Panc1 (cell line): ENCODE measurements at regions not wholly inside any gene's neighbourhood (a gene's known extent, or its start where the extent isn't known, plus 50 kb on each side); places are given as distances from the start of the nearest gene placed in this dataset.

Experiments
- POLR2AphosphoS5 ChIP-seq: IDR thresholded peaks from 2 replicates; pipeline ENCODE4 v1.6.1; 2012; ENCODE audit warnings: mild to moderate bottlenecking, low read depth, low read length, moderate library complexity
- REST ChIP-seq, 2 experiments: IDR thresholded peaks; 2 replicates each; pipeline ENCODE4 v1.6.1; 2011 to 2012; ENCODE audit warnings: low read depth in 2 of 2, control low read depth in 1 of 2, low read length in 1 of 2, mild to moderate bottlenecking in 1 of 2, moderate library complexity in 1 of 2; ENCODE audit not compliant: insufficient read depth in 1 of 2
- SIN3A ChIP-seq: IDR thresholded peaks from 2 replicates; pipeline ENCODE4 v1.6.1; 2012; ENCODE audit warnings: low read depth, mild to moderate bottlenecking, low read length, moderate library complexity, borderline replicate concordance; ENCODE audit not compliant: insufficient read depth
- TF ChIP-seq, protein P1 (sequence below): fragments of 450-650 bp; IDR thresholded peaks from 2 replicates; pipeline ENCODE4 v1.5.1; 2017; ENCODE audit warnings: mild to moderate bottlenecking

DNA sequence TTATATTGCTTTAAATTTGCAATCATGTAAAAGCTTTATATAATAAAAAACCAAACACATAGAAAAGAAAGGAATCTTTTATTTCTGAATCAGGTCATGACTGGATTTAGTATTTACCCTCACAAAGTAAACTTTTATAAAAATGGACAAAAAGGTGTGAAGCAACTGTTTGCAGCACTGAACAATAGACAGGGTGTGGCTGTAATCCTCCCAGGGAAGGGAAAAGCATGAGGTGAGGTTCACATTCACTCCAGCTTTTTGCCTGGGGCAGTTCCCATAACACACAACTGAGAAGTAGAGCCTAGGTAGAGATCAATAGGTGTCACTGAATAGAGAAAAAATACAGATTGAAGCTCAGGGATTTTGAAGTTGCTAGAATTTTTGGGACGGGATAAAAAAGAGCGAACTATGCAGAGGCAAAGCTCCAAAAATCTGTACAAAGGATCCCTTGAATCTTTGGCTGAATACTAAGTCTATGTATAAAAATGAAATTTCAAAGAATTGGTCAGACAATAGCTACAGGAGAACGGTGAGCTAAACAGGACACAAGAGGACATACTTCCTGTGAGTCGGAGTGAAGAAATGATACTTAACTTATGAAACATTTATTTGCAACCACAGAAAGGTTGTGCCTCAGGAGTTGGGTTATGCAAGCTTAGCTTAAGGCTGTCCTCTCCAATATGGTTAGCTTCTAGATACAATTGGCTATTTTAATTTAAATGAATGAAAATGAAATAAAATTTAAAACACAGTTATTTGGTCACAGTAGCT is 162.0 kb upstream of the ZP4 start:
- TF ChIP-seq, protein P1, sequence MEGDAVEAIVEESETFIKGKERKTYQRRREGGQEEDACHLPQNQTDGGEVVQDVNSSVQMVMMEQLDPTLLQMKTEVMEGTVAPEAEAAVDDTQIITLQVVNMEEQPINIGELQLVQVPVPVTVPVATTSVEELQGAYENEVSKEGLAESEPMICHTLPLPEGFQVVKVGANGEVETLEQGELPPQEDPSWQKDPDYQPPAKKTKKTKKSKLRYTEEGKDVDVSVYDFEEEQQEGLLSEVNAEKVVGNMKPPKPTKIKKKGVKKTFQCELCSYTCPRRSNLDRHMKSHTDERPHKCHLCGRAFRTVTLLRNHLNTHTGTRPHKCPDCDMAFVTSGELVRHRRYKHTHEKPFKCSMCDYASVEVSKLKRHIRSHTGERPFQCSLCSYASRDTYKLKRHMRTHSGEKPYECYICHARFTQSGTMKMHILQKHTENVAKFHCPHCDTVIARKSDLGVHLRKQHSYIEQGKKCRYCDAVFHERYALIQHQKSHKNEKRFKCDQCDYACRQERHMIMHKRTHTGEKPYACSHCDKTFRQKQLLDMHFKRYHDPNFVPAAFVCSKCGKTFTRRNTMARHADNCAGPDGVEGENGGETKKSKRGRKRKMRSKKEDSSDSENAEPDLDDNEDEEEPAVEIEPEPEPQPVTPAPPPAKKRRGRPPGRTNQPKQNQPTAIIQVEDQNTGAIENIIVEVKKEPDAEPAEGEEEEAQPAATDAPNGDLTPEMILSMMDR, result no peak
- no peak for TF ChIP-seq POLR2AphosphoS5
- TF ChIP-seq SIN3A, result no peak
- TF ChIP-seq REST (IDR thresholded peaks at IDR 0.05; ENCODE audit: insufficient read depth in 1 of 2, low read depth in 2 of 2, low read length in 1 of 2), result no peak
